GM20000 (cell line): ENCODE measurements at regions not wholly inside any gene's neighbourhood (a gene's known extent, or its start where the extent isn't known, plus 50 kb on each side); places are given as distances from the start of the nearest gene placed in this dataset.

Experiments used
- DNase-seq: peaks from one replicate; pipeline ENCODE4 v3.0.0; 2012; ENCODE audit warnings: low spot score
- TF ChIP-seq, protein P1 (sequence below): IDR thresholded peaks from 2 replicates; pipeline ENCODE4 v1.5.1; 2012; ENCODE audit warnings: mild to moderate bottlenecking, control low read depth; ENCODE audit errors: extremely low read depth, missing control alignments

GRCh38 chr7:33721895-33722294, 183.4 kb upstream of the BMPER start:
- TF ChIP-seq, protein P1, sequence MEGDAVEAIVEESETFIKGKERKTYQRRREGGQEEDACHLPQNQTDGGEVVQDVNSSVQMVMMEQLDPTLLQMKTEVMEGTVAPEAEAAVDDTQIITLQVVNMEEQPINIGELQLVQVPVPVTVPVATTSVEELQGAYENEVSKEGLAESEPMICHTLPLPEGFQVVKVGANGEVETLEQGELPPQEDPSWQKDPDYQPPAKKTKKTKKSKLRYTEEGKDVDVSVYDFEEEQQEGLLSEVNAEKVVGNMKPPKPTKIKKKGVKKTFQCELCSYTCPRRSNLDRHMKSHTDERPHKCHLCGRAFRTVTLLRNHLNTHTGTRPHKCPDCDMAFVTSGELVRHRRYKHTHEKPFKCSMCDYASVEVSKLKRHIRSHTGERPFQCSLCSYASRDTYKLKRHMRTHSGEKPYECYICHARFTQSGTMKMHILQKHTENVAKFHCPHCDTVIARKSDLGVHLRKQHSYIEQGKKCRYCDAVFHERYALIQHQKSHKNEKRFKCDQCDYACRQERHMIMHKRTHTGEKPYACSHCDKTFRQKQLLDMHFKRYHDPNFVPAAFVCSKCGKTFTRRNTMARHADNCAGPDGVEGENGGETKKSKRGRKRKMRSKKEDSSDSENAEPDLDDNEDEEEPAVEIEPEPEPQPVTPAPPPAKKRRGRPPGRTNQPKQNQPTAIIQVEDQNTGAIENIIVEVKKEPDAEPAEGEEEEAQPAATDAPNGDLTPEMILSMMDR = no peak
- DNase-seq = no peak

DNA sequence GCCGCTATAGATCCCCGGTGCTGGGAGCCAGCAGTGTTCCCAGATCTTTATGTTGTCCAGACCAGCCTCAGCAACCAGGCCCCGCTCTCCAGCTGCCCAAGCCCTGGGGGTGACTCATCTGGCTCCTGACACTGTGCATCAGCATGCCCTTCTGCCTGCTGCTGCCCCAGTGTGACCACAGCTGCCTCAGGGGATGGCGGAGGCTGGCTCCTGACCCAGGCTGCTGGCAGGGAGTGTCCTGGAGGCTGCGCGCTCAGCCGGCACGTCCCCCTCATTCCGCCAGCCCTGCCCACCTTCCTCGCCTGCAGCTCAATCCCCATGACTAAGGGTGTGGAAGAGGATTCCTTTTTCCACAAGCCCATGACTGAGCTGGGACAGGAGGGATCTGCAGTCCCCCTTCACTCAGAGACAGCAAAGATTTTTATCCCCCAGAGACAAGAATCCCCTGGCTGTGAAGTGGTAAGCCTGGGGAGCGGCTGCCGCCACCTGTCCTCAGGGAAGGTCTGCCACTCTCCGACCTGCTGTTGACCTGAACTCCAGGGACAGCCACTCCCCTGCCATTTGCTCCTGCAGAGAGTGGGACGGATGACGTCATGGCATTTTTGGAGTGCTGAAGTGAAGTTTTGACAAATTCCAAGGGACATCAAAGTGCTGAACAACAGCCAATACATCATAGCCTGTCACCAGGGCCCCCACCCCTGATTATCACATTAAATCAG, 182.8 kb upstream of the BMPER start:
- no peak for DNase-seq

DNA sequence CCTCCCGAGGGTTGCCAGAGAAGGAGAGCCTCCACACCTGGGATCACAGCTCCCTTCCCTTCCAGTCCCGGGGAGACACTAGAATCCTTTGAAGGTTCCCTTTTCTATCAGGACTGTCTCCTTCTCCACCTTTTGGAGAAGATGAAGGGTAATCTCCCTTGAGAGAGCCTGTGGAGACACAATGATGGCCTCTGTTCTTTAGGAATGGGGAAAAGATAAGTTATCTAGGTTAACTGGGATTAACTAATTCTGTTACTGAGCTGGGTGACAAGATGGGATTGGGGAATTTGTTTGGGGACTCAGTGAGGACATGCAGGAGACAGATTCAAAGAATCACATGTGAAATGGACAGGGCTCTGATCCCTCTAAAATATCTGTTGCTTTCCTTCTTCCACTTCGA, 181.1 kb upstream of the BMPER start:
- DNase-seq = no peak
- TF ChIP-seq, protein P1 = no peak

More for the DNA sequence above, 182.8 kb upstream of the BMPER start:
- TF ChIP-seq, protein P1 = no peak

DNA sequence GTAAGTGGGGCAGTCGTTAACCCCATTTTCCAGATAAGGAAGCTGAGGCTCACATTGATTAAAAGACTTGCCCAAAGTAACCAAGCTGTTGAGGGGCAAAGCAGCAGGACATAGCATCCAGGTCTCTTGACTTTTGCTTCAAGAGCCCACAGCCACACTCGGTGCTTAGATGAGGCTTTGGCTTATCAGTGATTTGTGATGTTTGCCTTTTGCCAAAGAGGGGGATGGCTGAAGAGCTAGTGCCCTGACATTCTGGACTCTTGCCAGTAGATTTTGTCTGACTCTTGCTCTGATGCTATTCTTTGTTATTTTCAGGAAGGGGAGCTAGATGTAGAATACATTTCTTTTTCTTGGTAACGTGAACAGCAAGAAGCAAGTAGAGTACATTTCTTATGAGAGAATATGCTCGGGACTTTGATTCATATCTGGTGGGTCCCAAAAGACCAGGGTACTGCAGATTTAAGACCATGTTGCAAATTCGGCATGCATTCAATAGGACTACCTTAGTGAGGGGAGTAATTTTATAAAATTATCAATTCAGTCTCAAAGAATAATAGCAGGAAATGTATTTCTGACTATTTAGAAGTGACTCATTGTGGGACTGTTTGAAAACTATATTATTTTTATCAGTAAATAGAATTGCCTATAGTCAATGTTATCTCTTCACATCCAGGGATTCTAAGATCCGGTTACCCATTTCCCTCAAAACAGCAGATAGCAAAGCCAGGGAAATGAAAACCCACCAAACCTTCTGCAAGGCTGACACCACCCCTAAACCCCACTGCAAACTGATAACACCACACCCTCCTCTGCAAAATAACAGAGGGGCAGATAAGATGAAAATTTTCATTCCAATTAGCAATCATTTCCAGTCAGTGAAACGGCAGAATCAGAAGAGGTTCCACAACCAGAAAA, 180.0 kb upstream of the BMPER start:
- no peak for DNase-seq
- TF ChIP-seq, protein P1 = no peak

DNA sequence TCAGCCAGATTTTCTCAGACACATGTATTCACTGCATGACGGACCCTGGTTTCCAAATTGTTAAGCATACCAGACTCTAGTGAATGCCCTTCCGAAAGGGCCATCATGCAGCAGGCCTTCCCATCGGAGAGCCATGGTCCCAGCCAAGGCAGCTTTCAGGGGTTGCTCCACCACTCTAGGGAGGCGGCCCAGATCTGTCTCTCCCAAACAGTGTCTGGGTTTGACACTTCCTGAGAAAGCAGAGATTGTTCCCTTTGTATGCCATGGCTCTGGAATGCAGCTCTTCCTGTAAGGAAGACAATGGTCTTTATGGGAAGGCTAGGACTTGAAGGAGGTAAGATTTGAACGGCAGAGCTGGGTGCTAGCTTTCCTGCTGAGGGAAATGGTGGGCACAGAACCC, 178.8 kb upstream of the BMPER start:
- TF ChIP-seq, protein P1 = no peak
- DNase-seq = no peak

- TF ChIP-seq, protein P1 = no peak
- DNase-seq = no peak
These were observed 178.0 kb upstream of the BMPER start for GRCh38 chr7:33727315-33727714.
